ENCODE measurements at regions not wholly inside any gene's neighbourhood (a gene's known extent, or its start where the extent isn't known, plus 50 kb on each side); places are given as distances from the start of the nearest gene placed in this dataset.

- no peak for TF ChIP-seq POLR2A (IDR thresholded peaks at IDR 0.05)
- no peak for TF ChIP-seq CTCF (IDR thresholded peaks at IDR 0.05)
- 29 to 47% methylated on average over 5 of the region's 5 CpGs for WGBS, 2 donors
- Histone ChIP-seq H3K27me3 (no peaks in the 10 kb centered on the region), H3K9me3 (no peaks in the 10 kb centered on the region), H3K27ac (no peak overlapping the region), H3K36me3 (no peaks in the 10 kb centered on the region), H3K4me3 (replicated peaks in 1 of 3) (no peak overlapping the region), H3K4me1 (no peaks in the 10 kb centered on the region)
- intact Hi-C loops (cut with DNase I), result loop anchor here (10.0 kb wide), 1 partner anchor 490 kb away; no protein-coding TSS in a partner anchor
- DNase-seq, result no peak
Observed at GRCh38 chr6:40334496-40335270, 252.5 kb downstream of the LRFN2 start.

GRCh38 chr6:40331545-40331944, 255.6 kb downstream of the LRFN2 start:
- H3K4me1 ChIP-seq, result no peaks in the 10 kb centered on the region
- H3K27me3 ChIP-seq, result no peaks in the 10 kb centered on the region
- H3K9me3 ChIP-seq, result no peaks in the 10 kb centered on the region
- intact Hi-C loops (cut with DNase I), result loop anchor here (10.0 kb wide), 1 partner anchor 493 kb away; no protein-coding TSS in a partner anchor
- no peak for DNase-seq
- H3K27ac ChIP-seq, result no peak overlapping the region
- no peaks in the 10 kb centered on the region for H3K36me3 ChIP-seq
- H3K4me3 ChIP-seq (replicated peaks in 1 of 3), result no peak overlapping the region
- 71 to 75% methylated on average over 3 of the region's 3 CpGs for WGBS, 2 donors
- TF ChIP-seq POLR2A (IDR thresholded peaks at IDR 0.05) (no peak), CTCF (IDR thresholded peaks at IDR 0.05) (no peak)

- 49 to 62% methylated on average over 3 to 4 of the region's 4 CpGs for WGBS, 2 donors
- no peaks in the 10 kb centered on the region for H3K9me3 ChIP-seq
- intact Hi-C loops (cut with DNase I), result loop anchor here (10.0 kb wide), 1 partner anchor 494 kb away; no protein-coding TSS in a partner anchor
- H3K4me3 ChIP-seq (replicated peaks in 1 of 3), result no peak overlapping the region
- no peaks in the 10 kb centered on the region for H3K27me3 ChIP-seq
- TF ChIP-seq CTCF (IDR thresholded peaks at IDR 0.05) (no peak), POLR2A (IDR thresholded peaks at IDR 0.05) (no peak)
- no peak overlapping the region for H3K27ac ChIP-seq
- no peak for DNase-seq
- no peaks in the 10 kb centered on the region for H3K4me1 ChIP-seq
- no peaks in the 10 kb centered on the region for H3K36me3 ChIP-seq
Observed at GRCh38 chr6:40330301-40330721, 256.9 kb downstream of the LRFN2 start.

GRCh38 chr6:40328986-40329545, 258.1 kb downstream of the LRFN2 start:
- WGBS, 2 donors, result 67 to 90% methylated on average over 2 to 4 of the region's 4 CpGs
- intact Hi-C loops (cut with DNase I), result loop anchor here (5.0 kb wide), 2 partner anchors 253 to 513 kb away; no protein-coding TSS in a partner anchor

More at GRCh38 chr6:40328986-40329545, 258.1 kb downstream of the LRFN2 start:
- Histone ChIP-seq H3K9me3 (no peaks in the 10 kb centered on the region), H3K36me3 (no peaks in the 10 kb centered on the region), H3K4me3 (replicated peaks in 1 of 3) (no peak overlapping the region), H3K4me1 (no peaks in the 10 kb centered on the region), H3K27ac (no peak overlapping the region), H3K27me3 (no peaks in the 10 kb centered on the region)
- no peak for DNase-seq
- TF ChIP-seq CTCF (IDR thresholded peaks at IDR 0.05), result no peak
- no peak for TF ChIP-seq POLR2A (IDR thresholded peaks at IDR 0.05)
